Activated CD8-positive, alpha-beta T cell treated with anti-CD3 and anti-CD28 coated beads, Interleukin-2, amount 10 ng/mL, durations not matched to agents 7 days and 5 days (primary cell): ENCODE measurements at regions not wholly inside any gene's neighbourhood (a gene's known extent, or its start where the extent isn't known, plus 50 kb on each side); places are given as distances from the start of the nearest gene placed in this dataset.

ENCODE experiments used
- ATAC-seq: fragments of 150-1000 bp; cut with Tn5 transposase; one replicate; pipeline ENCODE4 v1.10.0; 2021; ENCODE audit warnings: moderate library complexity
- CTCF ChIA-PET: fragments of 350-600 bp; sonication (Branson Sonifier 250); formaldehyde crosslinking; loops from one replicate; lab custom pipeline; 2021; ENCODE audit warnings: antibody characterized with exemption; lab: Charles Lee
- POLR2A ChIA-PET: fragments of 350-600 bp; sonication (Branson Sonifier 250); formaldehyde crosslinking; loops from one replicate; lab custom pipeline; 2021; ENCODE audit warnings: antibody characterized with exemption; lab: Charles Lee
- DNase-seq: peaks from one replicate; pipeline ENCODE4 v3.0.0-alpha.2; 2020
- H3K27ac Mint-ChIP-seq: one replicate; pipeline ENCODE4 v1.8.0; 2021; ENCODE audit warnings: mild to moderate bottlenecking, mixed read lengths
- H3K27me3 Mint-ChIP-seq: one replicate; pipeline ENCODE4 v1.8.0; 2021; ENCODE audit warnings: low read depth, mixed read lengths
- H3K36me3 Mint-ChIP-seq: one replicate; pipeline ENCODE4 v1.8.0; 2021; ENCODE audit warnings: low read depth, mixed read lengths
- H3K4me1 Mint-ChIP-seq: one replicate; pipeline ENCODE4 v1.8.0; 2021; ENCODE audit warnings: low read depth, mixed read lengths
- H3K4me3 Mint-ChIP-seq: one replicate; pipeline ENCODE4 v1.8.0; 2021; ENCODE audit warnings: mild to moderate bottlenecking, mixed read lengths
- H3K9me3 Mint-ChIP-seq: one replicate; pipeline ENCODE4 v1.8.0; 2022; ENCODE audit warnings: mixed read lengths; ENCODE audit not compliant: insufficient read depth

- CTCF ChIA-PET = no interaction called here
- Mint-ChIP-seq H3K4me1 (no peaks in the 10 kb centered on the region), H3K27me3 (peaks cover 4% of the 10 kb centered on the region), H3K27ac (no peak overlapping the region), H3K4me3 (no peak overlapping the region), H3K9me3 (no peaks in the 10 kb centered on the region), H3K36me3 (no peaks in the 10 kb centered on the region)
- no peak for ATAC-seq
- no peak for DNase-seq
- POLR2A ChIA-PET = no interaction called here
These were observed 242.0 kb downstream of the FOXD2 start for GRCh38 chr1:47679826-47680225.

GRCh38 chr1:47680815-47681475 lies 243.1 kb downstream of the FOXD2 start:
- ChIA-PET CTCF (no interaction called here), POLR2A (no interaction called here)
- Mint-ChIP-seq H3K4me3 (no peak overlapping the region), H3K9me3 (no peaks in the 10 kb centered on the region), H3K27ac (no peak overlapping the region), H3K36me3 (no peaks in the 10 kb centered on the region), H3K4me1 (no peaks in the 10 kb centered on the region), H3K27me3 (peaks cover 7% of the 10 kb centered on the region)
- DNase-seq = peak; percentile 11
- ATAC-seq = no peak

GRCh38 chr1:47681735-47682134 lies 243.9 kb downstream of the FOXD2 start:
- Mint-ChIP-seq H3K4me1 (no peaks in the 10 kb centered on the region), H3K9me3 (no peaks in the 10 kb centered on the region), H3K27me3 (peaks cover 7% of the 10 kb centered on the region), H3K4me3 (no peak overlapping the region), H3K27ac (no peak overlapping the region), H3K36me3 (no peaks in the 10 kb centered on the region)
- no peak for ATAC-seq
- POLR2A ChIA-PET = no interaction called here
- CTCF ChIA-PET = no interaction called here
- no peak for DNase-seq

GRCh38 chr1:47682198-47682597 lies 244.4 kb downstream of the FOXD2 start:
- no peak for ATAC-seq
- Mint-ChIP-seq H3K9me3 (no peaks in the 10 kb centered on the region), H3K27ac (no peak overlapping the region), H3K36me3 (no peaks in the 10 kb centered on the region), H3K4me1 (no peaks in the 10 kb centered on the region), H3K4me3 (no peak overlapping the region), H3K27me3 (peaks cover 7% of the 10 kb centered on the region)
- ChIA-PET CTCF (no interaction called here), POLR2A (no interaction called here)
- peak; percentile 10 for DNase-seq

- ATAC-seq (no peak), DNase-seq (peak; percentile 8)
- Mint-ChIP-seq H3K4me1 (no peaks in the 10 kb centered on the region), H3K36me3 (no peaks in the 10 kb centered on the region), H3K9me3 (no peaks in the 10 kb centered on the region), H3K27ac (no peak overlapping the region), H3K4me3 (no peak overlapping the region), H3K27me3 (peaks cover 8% of the 10 kb centered on the region)
- POLR2A ChIA-PET = interaction anchor here (0.6 kb wide), 1 partner anchor 196 kb away, joined by 3 read pairs; no protein-coding TSS in a partner anchor
- CTCF ChIA-PET = no interaction called here
These were observed 245.0 kb downstream of the FOXD2 start for GRCh38 chr1:47682786-47683350.

GRCh38 chr1:47683401-47683800 lies 245.6 kb downstream of the FOXD2 start:
- no peak for DNase-seq
- no peak overlapping the region for H3K4me3 Mint-ChIP-seq
- CTCF ChIA-PET = no interaction called here
- H3K27ac Mint-ChIP-seq = no peak overlapping the region
- no peak for ATAC-seq
- no peaks in the 10 kb centered on the region for H3K4me1 Mint-ChIP-seq
- POLR2A ChIA-PET = interaction anchor here (0.6 kb wide), 1 partner anchor 196 kb away, joined by 3 read pairs; no protein-coding TSS in a partner anchor
- no peaks in the 10 kb centered on the region for H3K36me3 Mint-ChIP-seq
- peaks cover 10% of the 10 kb centered on the region for H3K27me3 Mint-ChIP-seq
- no peaks in the 10 kb centered on the region for H3K9me3 Mint-ChIP-seq

- ChIA-PET CTCF (interaction anchor here (1.6 kb wide), 1 partner anchor 69 kb away, joined by 3 read pairs; no protein-coding TSS in a partner anchor), POLR2A (no interaction called here)
- H3K4me1 Mint-ChIP-seq = no peaks in the 10 kb centered on the region
- H3K36me3 Mint-ChIP-seq = no peaks in the 10 kb centered on the region
- H3K27me3 Mint-ChIP-seq = peaks cover 12% of the 10 kb centered on the region
- H3K4me3 Mint-ChIP-seq = no peak overlapping the region
- DNase-seq = no peak
- no peak overlapping the region for H3K27ac Mint-ChIP-seq
- no peak for ATAC-seq
- H3K9me3 Mint-ChIP-seq = no peaks in the 10 kb centered on the region
These were observed 246.7 kb downstream of the FOXD2 start for GRCh38 chr1:47684518-47684917.

GRCh38 chr1:47684964-47685762 lies 247.3 kb downstream of the FOXD2 start:
- Mint-ChIP-seq H3K9me3 (no peaks in the 10 kb centered on the region), H3K4me3 (no peak overlapping the region), H3K36me3 (no peaks in the 10 kb centered on the region), H3K27me3 (peaks cover 12% of the 10 kb centered on the region), H3K4me1 (no peaks in the 10 kb centered on the region), H3K27ac (no peak overlapping the region)
- ChIA-PET POLR2A (no interaction called here), CTCF (interaction anchor here (1.6 kb wide), 1 partner anchor 69 kb away, joined by 3 read pairs; no protein-coding TSS in a partner anchor)
- DNase-seq (no peak), ATAC-seq (no peak)

GRCh38 chr1:47685763-47686066 lies 247.9 kb downstream of the FOXD2 start:
- Mint-ChIP-seq H3K4me1 (no peaks in the 10 kb centered on the region), H3K4me3 (no peak overlapping the region), H3K36me3 (no peaks in the 10 kb centered on the region), H3K9me3 (no peaks in the 10 kb centered on the region), H3K27me3 (peaks cover 14% of the 10 kb centered on the region), H3K27ac (no peak overlapping the region)
- CTCF ChIA-PET = interaction anchor here (1.6 kb wide), 1 partner anchor 68 kb away, joined by 3 read pairs; no protein-coding TSS in a partner anchor
- POLR2A ChIA-PET = no interaction called here
- ATAC-seq (no peak), DNase-seq (no peak)

- DNase-seq = no peak
- Mint-ChIP-seq H3K27me3 (peaks cover 17% of the 10 kb centered on the region), H3K4me1 (no peaks in the 10 kb centered on the region), H3K36me3 (no peaks in the 10 kb centered on the region), H3K9me3 (no peaks in the 10 kb centered on the region), H3K27ac (no peak overlapping the region), H3K4me3 (no peak overlapping the region)
- CTCF ChIA-PET = no interaction called here
- POLR2A ChIA-PET = no interaction called here
- no peak for ATAC-seq
These were observed 249.1 kb downstream of the FOXD2 start for GRCh38 chr1:47686731-47687630.

- Mint-ChIP-seq H3K36me3 (no peaks in the 10 kb centered on the region), H3K4me3 (no peak overlapping the region), H3K9me3 (no peaks in the 10 kb centered on the region), H3K4me1 (no peaks in the 10 kb centered on the region), H3K27me3 (peaks cover 17% of the 10 kb centered on the region), H3K27ac (no peak overlapping the region)
- ATAC-seq (no peak), DNase-seq (no peak)
- POLR2A ChIA-PET = no interaction called here
- CTCF ChIA-PET = no interaction called here
These were observed 250.0 kb downstream of the FOXD2 start for GRCh38 chr1:47687631-47688460.
